Activated CD4-positive, CD25-positive, alpha-beta regulatory T cell treated with anti-CD3 and anti-CD28 coated beads, Interleukin-2, amount 50 U/mL, for 72 hours (primary cell): ENCODE measurements at regions not wholly inside any gene's neighbourhood (a gene's known extent, or its start where the extent isn't known, plus 50 kb on each side); places are given as distances from the start of the nearest gene placed in this dataset.
"Not testable (repeated sequence)": the region's sequence is repeated elsewhere in the genome, so short reads cannot be mapped to it uniquely, and the experiment has no call there.

Source experiments
- DNase-seq: peaks from one replicate; pipeline ENCODE4 v3.0.0; 2021

GRCh38 chr5:117681431-117682254 is 1107.0 kb upstream of the SEMA6A start:
- DNase-seq, result no peak

GRCh38 chr5:117680426-117680825 is 1105.8 kb upstream of the SEMA6A start:
- DNase-seq, result no peak

- no peak for DNase-seq
Observed at GRCh38 chr5:117679046-117679445, 1104.4 kb upstream of the SEMA6A start.

GRCh38 chr5:117675646-117676045 is 1101.0 kb upstream of the SEMA6A start:
- no peak for DNase-seq

- DNase-seq, result no peak
Observed at GRCh38 chr5:117671551-117671950, 1096.9 kb upstream of the SEMA6A start.

- DNase-seq, result no peak
Observed at GRCh38 chr5:117667105-117667504, 1092.5 kb upstream of the SEMA6A start.

GRCh38 chr5:117665121-117665520 is 1090.5 kb upstream of the SEMA6A start:
- no peak for DNase-seq

GRCh38 chr5:117662361-117662760 is 1087.7 kb upstream of the SEMA6A start:
- DNase-seq, result no peak

GRCh38 chr5:117657541-117657940 is 1082.9 kb upstream of the SEMA6A start:
- no peak for DNase-seq

- DNase-seq, result no peak
Observed at GRCh38 chr5:117652958-117653280, 1078.3 kb upstream of the SEMA6A start.

- no peak for DNase-seq
Observed at GRCh38 chr5:117652036-117652957, 1077.7 kb upstream of the SEMA6A start.

GRCh38 chr5:117649821-117650220 is 1075.2 kb upstream of the SEMA6A start:
- no peak for DNase-seq

GRCh38 chr5:117645400-117645799 is 1070.8 kb upstream of the SEMA6A start:
- no peak for DNase-seq

GRCh38 chr5:117638581-117638980 is 1064.0 kb upstream of the SEMA6A start:
- DNase-seq, result no peak

- no peak for DNase-seq
Observed at GRCh38 chr5:117633093-117633492, 1058.5 kb upstream of the SEMA6A start.

GRCh38 chr5:117624201-117624600 is 1049.6 kb upstream of the SEMA6A start:
- no peak for DNase-seq

GRCh38 chr5:117623042-117623805 is 1048.6 kb upstream of the SEMA6A start:
- DNase-seq, result no peak

GRCh38 chr5:117621921-117622320 is 1047.3 kb upstream of the SEMA6A start:
- no peak for DNase-seq

GRCh38 chr5:117615226-117615625 is 1040.6 kb upstream of the SEMA6A start:
- DNase-seq, result no peak

- no peak for DNase-seq
Observed at GRCh38 chr5:117614408-117614807, 1039.8 kb upstream of the SEMA6A start.

GRCh38 chr5:117604845-117605244 is 1030.2 kb upstream of the SEMA6A start:
- no peak for DNase-seq

- DNase-seq, result not testable (repeated sequence)
Observed at GRCh38 chr5:117599811-117600210, 1025.2 kb upstream of the SEMA6A start.

GRCh38 chr5:117594166-117594565 is 1019.5 kb upstream of the SEMA6A start:
- DNase-seq, result no peak
